Esophagus squamous epithelium (tissue), 5 donors: ENCODE measurements at regions not wholly inside any gene's neighbourhood (a gene's known extent, or its start where the extent isn't known, plus 50 kb on each side); places are given as distances from the start of the nearest gene placed in this dataset.
A peak's percentile ranks its signal among the peaks of the same experiment; 100 is the strongest.

Experiments used
- DNase-seq: peaks from one replicate; lab custom pipeline; 2025; lab: John Stamatoyannopoulos, UW
- H3K27ac ChIP-seq, 4 donors: fragments of 200-600 bp; sonication (generic); one replicate each; pipeline ENCODE4 v1.5.1; 2016 to 2019; ENCODE audit warnings: mild to moderate bottlenecking in 1 of 4
- H3K27me3 ChIP-seq, 4 donors: fragments of 200-600 bp; sonication (generic); 1 replicate in 3 of 4; 2 replicates in 1 of 4; pipeline versions ENCODE4 v1.5.1 to v1.6.0; 2017 to 2021; ENCODE audit warnings: antibody characterized with exemption in 1 of 4
- H3K36me3 ChIP-seq, 3 donors: fragments of 200-600 bp; sonication (generic); one replicate each; pipeline ENCODE4 v1.5.1; 2016 to 2019
- H3K4me1 ChIP-seq, 3 donors: fragments of 200-600 bp; sonication (generic); one replicate each; pipeline ENCODE4 v1.5.1; 2017 to 2019
- H3K4me3 ChIP-seq, 4 donors: fragments of 200-600 bp; sonication (generic); 1 replicate in 3 of 4; 2 replicates in 1 of 4; pipeline ENCODE4 v1.5.1; 2016 to 2019; ENCODE audit warnings: mild to moderate bottlenecking in 2 of 4, moderate library complexity in 1 of 4
- H3K9me3 ChIP-seq, 3 donors: fragments of 200-600 bp; sonication (generic); one replicate each; pipeline ENCODE4 v1.5.1; 2016 to 2019
- CTCF ChIP-seq, 6 experiments: fragments of 450-650 bp in 4 of 6; fragments of 200-600 bp in 2 of 6; sonication (generic) in 2 of 6; IDR thresholded peaks; one replicate each; pipeline ENCODE4 v1.5.1; 2016 to 2019; ENCODE audit warnings: antibody characterized with exemption in 6 of 6, mild to moderate bottlenecking in 4 of 6, moderate library complexity in 4 of 6
- POLR2A ChIP-seq, 4 donors: fragments of 450-650 bp; IDR thresholded peaks; one replicate each; pipeline ENCODE4 v1.6.1; 2017; ENCODE audit warnings: antibody characterized with exemption in 4 of 4, mild to moderate bottlenecking in 4 of 4, moderate library complexity in 3 of 4
- WGBS, 2 donors: methylation state at CpG; one replicate each; pipeline ENCODE4 v1.1.5; 2018; 5-methylcytosine and 5-hydroxymethylcytosine counted together
- intact Hi-C: fragments of 100-400 bp; cut with DNase I; formaldehyde crosslinking; loops from one replicate; pipeline ENCODE4 v1.15.0; 2022
- donor health status: DM: yes; HTN: yes; CAD: no.

GRCh38 chr7:42338231-42338915 lies 101.4 kb upstream of the GLI3 start:
- H3K4me3 ChIP-seq, result no peak overlapping the region
- H3K36me3 ChIP-seq, result no peaks in the 10 kb centered on the region
- TF ChIP-seq CTCF (IDR thresholded peaks at IDR 0.05), result no peak
- intact Hi-C loops, result no loop called here
- peaks cover 0 to 7% (median 0%) of the 10 kb centered on the region in 3 donors for H3K4me1 ChIP-seq
- no peak for DNase-seq
- H3K27me3 ChIP-seq, result no peaks in the 10 kb centered on the region
- whole genome bisulfite sequencing, 2 donors, result 65 to 68% methylated on average over 4 of the region's 4 CpGs
- peak overlapping the region in 1 of 4 donors; percentile 23 for H3K27ac ChIP-seq
- H3K9me3 ChIP-seq, result peaks cover 0 to 1% (median 0%) of the 10 kb centered on the region in 3 donors

GRCh38 chr7:42337225-42337905 lies 100.4 kb upstream of the GLI3 start:
- no peak overlapping the region for H3K4me3 ChIP-seq
- H3K9me3 ChIP-seq, result peaks cover 0 to 7% (median 4%) of the 10 kb centered on the region in 3 donors
- no peaks in the 10 kb centered on the region for H3K27me3 ChIP-seq
- WGBS, 2 donors, result 77 to 88% methylated on average over 11 to 13 of the region's 13 CpGs
- DNase-seq, result no peak
- peaks cover 0 to 7% (median 0%) of the 10 kb centered on the region in 3 donors for H3K4me1 ChIP-seq
- TF ChIP-seq CTCF (IDR thresholded peaks at IDR 0.05) (no peak), POLR2A (IDR thresholded peaks at IDR 0.05) (no peak)
- peak overlapping the region in 1 of 4 donors; percentile 23 for H3K27ac ChIP-seq
- no peaks in the 10 kb centered on the region for H3K36me3 ChIP-seq
- intact Hi-C loops, result no loop called here

- Histone ChIP-seq H3K27ac (no peak overlapping the region), H3K9me3 (peaks cover 0 to 7% (median 4%) of the 10 kb centered on the region in 3 donors), H3K27me3 (no peaks in the 10 kb centered on the region), H3K4me3 (no peak overlapping the region), H3K4me1 (peaks cover 0 to 2% (median 0%) of the 10 kb centered on the region in 3 donors), H3K36me3 (no peaks in the 10 kb centered on the region)
- TF ChIP-seq CTCF (IDR thresholded peaks at IDR 0.05), result no peak
- TF ChIP-seq POLR2A (IDR thresholded peaks at IDR 0.05), result no peak
- DNase-seq, result no peak
- intact Hi-C loops, result no loop called here
- WGBS, 2 donors, result 84 to 92% methylated on average over 2 of the region's 2 CpGs
These were observed 95.7 kb upstream of the GLI3 start for GRCh38 chr7:42332605-42333222.

GRCh38 chr7:42319631-42320030 lies 82.6 kb upstream of the GLI3 start:
- Histone ChIP-seq H3K36me3 (no peaks in the 10 kb centered on the region), H3K4me1 (no peaks in the 10 kb centered on the region), H3K9me3 (no peaks in the 10 kb centered on the region), H3K27ac (no peak overlapping the region), H3K4me3 (no peak overlapping the region), H3K27me3 (no peaks in the 10 kb centered on the region)
- WGBS, 2 donors, result 55% methylated on average over 2 of the region's 2 CpGs
- no peak for DNase-seq
- intact Hi-C loops, result no loop called here
- TF ChIP-seq CTCF (IDR thresholded peaks at IDR 0.05), result no peak
- TF ChIP-seq POLR2A (IDR thresholded peaks at IDR 0.05), result no peak

- no peak overlapping the region for H3K4me3 ChIP-seq
- intact Hi-C loops, result no loop called here
- peaks cover 0 to 13% (median 7%) of the 10 kb centered on the region in 3 donors for H3K9me3 ChIP-seq
- H3K27me3 ChIP-seq, result no peaks in the 10 kb centered on the region
- no peak for DNase-seq
- no peaks in the 10 kb centered on the region for H3K4me1 ChIP-seq
- TF ChIP-seq CTCF (IDR thresholded peaks at IDR 0.05), result no peak
- no peak for TF ChIP-seq POLR2A (IDR thresholded peaks at IDR 0.05)
- no peaks in the 10 kb centered on the region for H3K36me3 ChIP-seq
- H3K27ac ChIP-seq, result no peak overlapping the region
These were observed 78.6 kb upstream of the GLI3 start for GRCh38 chr7:42315631-42316030.
